ENCODE measurements at regions not wholly inside any gene's neighbourhood (a gene's known extent, or its start where the extent isn't known, plus 50 kb on each side); places are given as distances from the start of the nearest gene placed in this dataset.

- peak; percentile 59; the same call in 1 of the 2 replicates for TF ChIP-seq FOSL2 (CRISPR knock-in tag; IDR thresholded peaks at IDR 0.05)
- TF ChIP-seq ZFAT (CRISPR knock-in tag; conservative IDR thresholded peaks at IDR 0.05): no peak
- TF ChIP-seq ZSCAN21 (CRISPR knock-in tag; IDR thresholded peaks at IDR 0.05; ENCODE audit: borderline replicate concordance): no peak
- TF ChIP-seq DRAP1 (CRISPR knock-in tag; IDR thresholded peaks at IDR 0.05): no peak
- no peak for TF ChIP-seq ZSCAN5A (CRISPR knock-in tag; IDR thresholded peaks at IDR 0.05; ENCODE audit: borderline replicate concordance)
- no peak for TF ChIP-seq CHD4 (IDR thresholded peaks at IDR 0.05; ENCODE audit: borderline replicate concordance, low read length)
- no peak for TF ChIP-seq MBD4 (IDR thresholded peaks at IDR 0.05; ENCODE audit: borderline replicate concordance, low read length)
- TF ChIP-seq SOX13 (IDR thresholded peaks at IDR 0.05): no peak
- TF ChIP-seq SOX13 (CRISPR knock-in tag; conservative IDR thresholded peaks at IDR 0.05 in 1 of 2, IDR thresholded peaks at IDR 0.05 in 1 of 2): peak in 1 of 2 experiments; percentile 60; a peak in 2 of 4 replicates
- peak; percentile 62 for TF ChIP-seq NCOA2 (CRISPR knock-in tag; IDR thresholded peaks at IDR 0.05)
- no peak for TF ChIP-seq ATF7-NPFF (CRISPR knock-in tag; IDR thresholded peaks at IDR 0.05; ENCODE audit: low read depth)
- TF ChIP-seq SNRNP70 (IDR thresholded peaks at IDR 0.05; ENCODE audit: low read depth, low read length): no peak
- TF ChIP-seq PATZ1 (CRISPR knock-in tag; IDR thresholded peaks at IDR 0.05): no peak
- TF ChIP-seq, protein P1, sequence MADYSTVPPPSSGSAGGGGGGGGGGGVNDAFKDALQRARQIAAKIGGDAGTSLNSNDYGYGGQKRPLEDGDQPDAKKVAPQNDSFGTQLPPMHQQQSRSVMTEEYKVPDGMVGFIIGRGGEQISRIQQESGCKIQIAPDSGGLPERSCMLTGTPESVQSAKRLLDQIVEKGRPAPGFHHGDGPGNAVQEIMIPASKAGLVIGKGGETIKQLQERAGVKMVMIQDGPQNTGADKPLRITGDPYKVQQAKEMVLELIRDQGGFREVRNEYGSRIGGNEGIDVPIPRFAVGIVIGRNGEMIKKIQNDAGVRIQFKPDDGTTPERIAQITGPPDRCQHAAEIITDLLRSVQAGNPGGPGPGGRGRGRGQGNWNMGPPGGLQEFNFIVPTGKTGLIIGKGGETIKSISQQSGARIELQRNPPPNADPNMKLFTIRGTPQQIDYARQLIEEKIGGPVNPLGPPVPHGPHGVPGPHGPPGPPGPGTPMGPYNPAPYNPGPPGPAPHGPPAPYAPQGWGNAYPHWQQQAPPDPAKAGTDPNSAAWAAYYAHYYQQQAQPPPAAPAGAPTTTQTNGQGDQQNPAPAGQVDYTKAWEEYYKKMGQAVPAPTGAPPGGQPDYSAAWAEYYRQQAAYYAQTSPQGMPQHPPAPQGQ (CRISPR knock-in tag; IDR thresholded peaks at IDR 0.05; ENCODE audit: borderline replicate concordance): no peak
- TF ChIP-seq SIX4 (CRISPR knock-in tag; IDR thresholded peaks at IDR 0.05): no peak
- no peak for TF ChIP-seq IKZF1 (IDR thresholded peaks at IDR 0.05)
- TF ChIP-seq NR2C2 (CRISPR knock-in tag; IDR thresholded peaks at IDR 0.05; ENCODE audit: borderline replicate concordance): no peak
- TF ChIP-seq KDM6A (CRISPR knock-in tag; IDR thresholded peaks at IDR 0.05; ENCODE audit: low read depth): no peak
- TF ChIP-seq ZNF670 (CRISPR knock-in tag; IDR thresholded peaks at IDR 0.05; ENCODE audit: borderline replicate concordance): no peak
- no peak for TF ChIP-seq YY1 (IDR thresholded peaks at IDR 0.05; ENCODE audit: insufficient read depth, insufficient replicate concordance, low read depth, low read length)
- no peak for TF ChIP-seq PHF20 (CRISPR knock-in tag; IDR thresholded peaks at IDR 0.05)
- TF ChIP-seq KDM1A (CRISPR knock-in tag; IDR thresholded peaks at IDR 0.05): no peak
- TF ChIP-seq RBM22 (optimal IDR thresholded peaks at IDR 0.05; ENCODE audit: low read length): no peak
Observed at GRCh38 chr1:80882553-80882952, 918.2 kb upstream of the ADGRL2 start (continued).

Measured in HepG2 (cell line).